MM.1S (cell line): ENCODE measurements at regions not wholly inside any gene's neighbourhood (a gene's known extent, or its start where the extent isn't known, plus 50 kb on each side); places are given as distances from the start of the nearest gene placed in this dataset.
"Not testable (repeated sequence)": the region's sequence is repeated elsewhere in the genome, so short reads cannot be mapped to it uniquely, and the experiment has no call there.

Source experiments
- DNase-seq: peaks from one replicate; pipeline ENCODE4 v3.0.0-alpha.2; 2015
- H2AFZ ChIP-seq: fragments of 300-600 bp; sonication (generic); 2 replicates; pipeline ENCODE4 v1.6.0; 2016; ENCODE audit warnings: antibody characterized with exemption, low read length
- H3F3A ChIP-seq: fragments of 300-600 bp; sonication (generic); 2 replicates; pipeline ENCODE4 v1.6.1; 2016; ENCODE audit warnings: mild to moderate bottlenecking, antibody characterized with exemption, low read length, moderate library complexity, mixed read lengths; ENCODE audit not compliant: insufficient read depth
- H3K27ac ChIP-seq: fragments of 300-600 bp; sonication (generic); 2 replicates; pipeline ENCODE4 v1.5.1; 2016; ENCODE audit warnings: mild to moderate bottlenecking, low read length
- H3K27me3 ChIP-seq: fragments of 300-600 bp; sonication (generic); replicated peaks from 2 replicates; pipeline ENCODE4 v1.6.0; 2016; ENCODE audit warnings: low read length; ENCODE audit not compliant: insufficient read depth
- H3K36me3 ChIP-seq: fragments of 300-600 bp; sonication (generic); replicated peaks from 2 replicates; pipeline ENCODE4 v1.6.1; 2016; ENCODE audit warnings: mild to moderate bottlenecking, low read length, mixed read lengths; ENCODE audit not compliant: insufficient read depth
- H3K4me1 ChIP-seq: fragments of 300-600 bp; sonication (generic); 2 replicates; pipeline ENCODE4 v1.6.1; 2016; ENCODE audit warnings: low read length, mixed read lengths
- H3K4me2 ChIP-seq: fragments of 300-600 bp; sonication (generic); 2 replicates; pipeline ENCODE4 v1.6.0; 2016; ENCODE audit warnings: low read depth, low read length
- H3K4me3 ChIP-seq: fragments of 300-600 bp; sonication (generic); 2 replicates; pipeline ENCODE4 v1.5.1; 2016; ENCODE audit warnings: low read length, mixed read lengths
- H3K79me2 ChIP-seq: fragments of 300-600 bp; sonication (generic); 2 replicates; pipeline ENCODE4 v1.6.1; 2016; ENCODE audit warnings: mixed run types, low read length, mixed read lengths
- H3K9ac ChIP-seq: fragments of 300-600 bp; sonication (generic); 2 replicates; pipeline ENCODE4 v1.6.1; 2016; ENCODE audit warnings: low read length, mixed read lengths
- H3K9me2 ChIP-seq: fragments of 300-600 bp; sonication (generic); replicated peaks from 2 replicates; pipeline ENCODE4 v1.6.1; 2016; ENCODE audit warnings: mild to moderate bottlenecking, low read length, mixed read lengths; ENCODE audit not compliant: insufficient read depth
- H3K9me3 ChIP-seq: fragments of 300-600 bp; sonication (generic); replicated peaks from 2 replicates; pipeline ENCODE4 v1.6.1; 2016; ENCODE audit warnings: mild to moderate bottlenecking, low read length, mixed read lengths; ENCODE audit not compliant: insufficient read depth
- H4K20me1 ChIP-seq: fragments of 300-600 bp; sonication (generic); 2 replicates; pipeline ENCODE4 v1.6.1; 2016; ENCODE audit warnings: mild to moderate bottlenecking, low read length, moderate library complexity, mixed read lengths; ENCODE audit not compliant: insufficient read depth
- CTCF ChIP-seq: fragments of 300-600 bp; sonication (generic); IDR thresholded peaks from 2 replicates; pipeline ENCODE4 v1.5.1; 2016; ENCODE audit warnings: antibody characterized with exemption, low read length, mixed read lengths
- EZH2 ChIP-seq: fragments of 300-600 bp; sonication (generic); optimal IDR thresholded peaks from 2 replicates; pipeline ENCODE3; 2017; ENCODE audit warnings: low read depth, mild to moderate bottlenecking, antibody characterized with exemption, low read length, mixed read lengths
- EZH2phosphoT487 ChIP-seq: fragments of 300-600 bp; sonication (generic); IDR thresholded peaks from 2 replicates; pipeline ENCODE4 v1.6.1; 2018; ENCODE audit warnings: antibody characterized with exemption, low read length

GRCh38 chr5:12668564-12668963 is 764.3 kb upstream of the CTNND2 start:
- Histone ChIP-seq H3F3A (no peaks in the 10 kb centered on the region), H4K20me1 (no peaks in the 10 kb centered on the region), H3K79me2 (no peaks in the 10 kb centered on the region), H3K9me2 (no peaks in the 10 kb centered on the region), H2AFZ (no peak overlapping the region), H3K9ac (no peak overlapping the region), H3K27me3 (no peaks in the 10 kb centered on the region), H3K4me1 (no peaks in the 10 kb centered on the region), H3K4me2 (no peak overlapping the region), H3K9me3 (no peaks in the 10 kb centered on the region), H3K4me3 (no peak overlapping the region), H3K27ac (no peak overlapping the region), H3K36me3 (no peaks in the 10 kb centered on the region)
- no peak for DNase-seq
- TF ChIP-seq CTCF (no peak), EZH2 (no peak)

- not testable (repeated sequence) for H3K4me2 ChIP-seq, DNase-seq, H3K4me3 ChIP-seq, H3F3A ChIP-seq, H2AFZ ChIP-seq, H3K36me3 ChIP-seq, H4K20me1 ChIP-seq, H3K9me3 ChIP-seq, H3K4me1 ChIP-seq, H3K27me3 ChIP-seq, H3K9me2 ChIP-seq, H3K27ac ChIP-seq, H3K79me2 ChIP-seq, H3K9ac ChIP-seq
Observed at GRCh38 chr5:12667818-12668217, 763.6 kb upstream of the CTNND2 start.

GRCh38 chr5:12665772-12666171 is 761.5 kb upstream of the CTNND2 start:
- not testable (repeated sequence) for H3K27ac ChIP-seq, H3K9ac ChIP-seq, H3K27me3 ChIP-seq, H3K9me2 ChIP-seq, H2AFZ ChIP-seq, H3K4me1 ChIP-seq, H3K79me2 ChIP-seq, H3K4me3 ChIP-seq, DNase-seq, H3F3A ChIP-seq, H4K20me1 ChIP-seq, H3K9me3 ChIP-seq, H3K4me2 ChIP-seq, H3K36me3 ChIP-seq

- H3K9me3 ChIP-seq = no peaks in the 10 kb centered on the region
- no peak overlapping the region for H3K27ac ChIP-seq
- H3K27me3 ChIP-seq = no peaks in the 10 kb centered on the region
- no peak overlapping the region for H3K9ac ChIP-seq
- H3K4me3 ChIP-seq = no peak overlapping the region
- no peaks in the 10 kb centered on the region for H3K9me2 ChIP-seq
- no peak overlapping the region for H3K4me2 ChIP-seq
- no peak overlapping the region for H2AFZ ChIP-seq
- H3K36me3 ChIP-seq = no peaks in the 10 kb centered on the region
- H3K4me1 ChIP-seq = peaks cover 21% of the 10 kb centered on the region
- peaks cover 15% of the 10 kb centered on the region for H3F3A ChIP-seq
- H4K20me1 ChIP-seq = no peaks in the 10 kb centered on the region
- DNase-seq = no peak
- H3K79me2 ChIP-seq = no peaks in the 10 kb centered on the region
- TF ChIP-seq CTCF (no peak), EZH2phosphoT487 (no peak)
Observed at GRCh38 chr5:12662545-12663314, 758.5 kb upstream of the CTNND2 start.
